HG03095 (cell line): ENCODE measurements at regions not wholly inside any gene's neighbourhood (a gene's known extent, or its start where the extent isn't known, plus 50 kb on each side); places are given as distances from the start of the nearest gene placed in this dataset.
"Not testable (repeated sequence)": the region's sequence is repeated elsewhere in the genome, so short reads cannot be mapped to it uniquely, and the experiment has no call there.

Experiments used
- ATAC-seq: cut with Tn5 transposase; IDR thresholded peaks from one replicate; pipeline ENCODE4 v1.9.1; 2021; ENCODE audit warnings: moderate library complexity; ENCODE audit not compliant: unreplicated experiment

DNA sequence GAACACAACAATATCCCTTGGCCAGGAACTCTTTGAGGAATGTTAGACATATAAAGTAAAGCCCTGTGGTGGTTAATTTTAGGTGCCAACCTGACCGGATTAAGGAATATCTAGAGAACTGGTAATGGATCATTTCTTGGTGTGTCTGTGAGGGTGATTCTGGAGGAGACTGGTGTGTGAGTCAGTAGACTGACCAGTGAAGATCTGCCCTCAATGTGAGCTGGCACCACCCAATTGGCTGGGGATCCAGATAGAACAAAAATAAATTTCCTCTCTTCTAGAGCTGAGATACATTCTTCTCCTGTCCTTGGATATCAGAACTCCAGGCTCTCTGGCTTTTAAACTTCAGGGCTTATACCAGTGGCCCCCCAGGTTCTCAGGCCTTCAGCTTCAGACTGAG lies 56.2 kb upstream of the TNPO1 start:
- no peak for ATAC-seq

DNA sequence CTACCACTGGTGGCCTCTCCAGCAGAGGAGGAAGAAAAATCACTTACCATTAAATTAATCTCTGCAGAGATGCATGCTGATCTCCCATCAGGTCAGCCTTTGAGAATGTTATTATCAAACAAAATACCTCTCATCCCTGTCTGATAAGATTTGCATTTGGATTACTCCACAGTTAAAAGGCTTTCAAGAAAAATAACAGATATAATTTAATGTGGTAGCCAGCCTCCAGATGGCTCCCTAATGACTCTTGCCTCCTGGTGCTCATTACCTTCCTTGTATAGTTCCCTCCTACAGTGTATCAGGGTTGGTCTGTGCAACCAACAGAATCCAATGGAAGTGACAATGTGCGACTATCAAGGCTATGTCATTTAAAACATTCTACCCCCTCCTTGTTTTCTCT lies 63.6 kb upstream of the TNPO1 start:
- no peak for ATAC-seq

DNA sequence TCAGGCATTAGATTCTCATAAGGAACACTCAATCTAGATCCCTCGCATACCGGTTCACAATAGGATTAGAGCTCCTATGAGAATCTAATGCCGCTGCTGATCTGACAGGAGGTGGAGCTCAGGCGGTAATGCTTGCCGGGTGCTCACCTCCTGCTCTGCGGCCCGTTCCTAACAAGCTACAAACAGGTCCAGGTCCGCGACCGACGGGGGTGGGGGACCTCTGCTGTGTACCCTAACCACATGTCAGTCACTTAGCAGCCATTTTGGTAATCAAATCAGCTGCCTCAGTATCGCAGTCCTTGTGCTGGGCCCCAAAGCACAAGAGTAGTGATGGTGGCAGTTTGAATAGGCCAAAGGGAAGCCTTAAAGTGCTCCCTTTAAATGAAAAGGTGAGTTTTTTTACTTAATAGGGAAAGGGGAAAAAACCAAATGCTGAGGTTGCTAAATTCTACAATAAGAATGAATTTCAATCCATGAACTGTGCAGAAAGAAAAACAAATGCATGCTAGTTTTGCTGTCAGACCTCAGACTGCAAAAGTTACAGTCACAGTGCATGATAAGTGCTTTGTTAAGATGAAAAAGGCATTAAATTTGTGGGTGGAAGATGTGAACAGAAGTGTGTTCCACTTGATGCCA lies 67.0 kb upstream of the TNPO1 start:
- ATAC-seq = no peak

DNA sequence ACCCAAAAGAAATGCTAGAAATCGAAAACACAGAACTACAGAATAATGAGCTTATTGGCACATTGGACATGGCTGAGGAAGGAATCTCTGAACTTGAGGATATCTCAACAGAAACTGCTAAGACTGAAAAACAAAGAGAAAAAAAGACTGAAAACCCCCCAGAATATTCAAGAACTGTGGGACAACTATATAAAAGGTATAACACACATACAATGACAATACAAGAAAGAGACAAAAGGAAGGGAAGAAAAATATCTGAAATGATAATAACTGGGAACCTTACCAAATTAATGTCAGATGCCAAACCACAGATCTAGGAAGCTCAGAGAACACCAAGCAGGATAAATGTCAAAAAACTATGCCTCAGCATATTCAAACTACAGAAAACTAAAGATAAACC lies 68.6 kb upstream of the TNPO1 start:
- ATAC-seq = no peak

DNA sequence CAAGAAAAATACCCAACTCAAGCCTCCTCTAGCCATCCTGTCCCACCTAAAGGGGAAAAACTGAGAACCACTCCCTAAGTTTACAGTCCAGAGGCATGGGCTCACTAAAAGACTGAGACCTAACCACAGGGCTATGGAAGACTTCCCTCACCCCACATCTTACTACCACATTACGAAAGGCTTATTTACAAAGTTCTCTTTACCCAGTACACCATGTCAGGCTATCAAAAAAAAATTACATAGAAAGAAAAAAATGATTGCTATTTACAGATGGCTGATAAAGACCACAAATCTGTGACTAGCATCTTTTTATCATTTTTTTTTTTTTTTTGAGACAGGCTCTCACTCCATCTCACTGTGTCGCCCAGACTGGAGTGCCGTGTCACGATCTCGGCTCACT lies 69.7 kb upstream of the TNPO1 start:
- no peak for ATAC-seq

DNA sequence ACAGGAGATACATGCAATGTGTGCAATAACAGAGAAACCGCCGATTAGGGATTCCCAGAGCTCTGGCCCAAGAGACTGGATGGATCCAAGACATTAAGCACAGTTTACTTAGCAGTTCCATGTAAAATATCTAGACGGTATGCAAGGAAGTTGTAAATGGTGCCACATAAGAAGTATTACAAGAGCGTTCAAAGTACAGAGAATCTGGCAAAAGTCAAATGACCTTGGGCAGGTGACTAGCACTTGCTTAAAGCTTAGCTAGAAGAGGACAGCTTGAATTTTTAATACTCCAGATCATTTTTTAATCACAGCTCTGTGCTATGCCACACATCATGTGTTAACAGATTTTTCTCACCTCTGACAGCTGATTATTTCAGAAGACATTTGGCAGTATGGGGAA lies 72.3 kb upstream of the TNPO1 start:
- ATAC-seq = no peak

DNA sequence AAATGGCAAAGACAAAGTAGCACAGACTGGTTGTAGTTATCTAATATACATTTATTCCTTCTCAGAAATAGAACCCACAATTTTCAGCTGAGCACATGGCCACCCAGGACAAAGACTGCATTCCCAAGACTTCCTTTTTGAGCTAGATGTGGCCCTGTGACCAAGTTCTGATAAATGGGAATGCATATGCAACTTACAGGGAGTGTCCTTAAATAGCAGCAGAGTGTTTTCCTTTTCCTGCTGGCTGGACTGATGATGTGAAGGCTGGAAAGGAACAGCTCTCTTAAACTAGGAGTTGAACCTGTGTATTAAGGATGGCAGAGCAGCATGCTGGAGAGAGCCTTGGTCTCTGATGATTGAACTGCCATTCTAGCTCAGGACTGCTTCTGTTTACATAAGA lies 74.7 kb upstream of the TNPO1 start:
- ATAC-seq = no peak

DNA sequence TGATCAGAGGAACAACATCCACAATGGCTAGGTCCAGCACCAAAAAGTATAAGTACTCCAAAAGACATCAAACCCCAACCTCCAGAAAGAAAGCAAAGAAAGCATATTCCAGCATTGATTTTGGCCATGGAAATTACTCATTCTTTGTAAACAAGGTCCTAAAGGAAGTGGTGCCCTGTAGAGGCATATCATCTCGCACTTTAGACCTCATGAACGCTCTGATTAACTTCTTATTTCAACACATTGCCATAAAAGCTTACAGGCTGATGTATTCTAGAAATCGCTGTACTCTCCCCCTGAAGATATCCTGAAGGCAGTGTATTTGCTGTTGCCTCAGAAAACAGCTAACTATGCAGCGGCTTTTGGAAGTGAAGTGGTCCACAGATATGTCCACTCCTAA lies 82.7 kb upstream of the TNPO1 start:
- no peak for ATAC-seq

DNA sequence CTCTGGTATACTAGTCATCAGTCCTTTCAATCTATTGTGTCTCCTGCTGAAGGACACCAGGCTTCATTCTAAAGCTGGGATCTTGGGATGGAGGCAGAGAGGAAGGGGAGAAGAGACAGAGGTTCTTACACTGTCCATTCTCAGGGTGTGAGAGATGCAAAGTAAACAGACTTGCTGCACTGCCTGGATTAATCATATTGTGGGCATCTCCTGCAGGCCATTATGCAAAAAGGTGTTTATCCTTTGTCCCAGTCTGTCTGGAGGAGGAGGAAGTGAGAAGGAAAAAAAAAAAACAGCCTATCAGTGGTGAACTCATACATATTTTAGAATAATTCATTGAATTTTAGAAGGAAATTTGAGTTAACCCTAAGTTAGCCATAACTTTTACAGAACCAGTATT lies 92.9 kb upstream of the TNPO1 start:
- no peak for ATAC-seq

DNA sequence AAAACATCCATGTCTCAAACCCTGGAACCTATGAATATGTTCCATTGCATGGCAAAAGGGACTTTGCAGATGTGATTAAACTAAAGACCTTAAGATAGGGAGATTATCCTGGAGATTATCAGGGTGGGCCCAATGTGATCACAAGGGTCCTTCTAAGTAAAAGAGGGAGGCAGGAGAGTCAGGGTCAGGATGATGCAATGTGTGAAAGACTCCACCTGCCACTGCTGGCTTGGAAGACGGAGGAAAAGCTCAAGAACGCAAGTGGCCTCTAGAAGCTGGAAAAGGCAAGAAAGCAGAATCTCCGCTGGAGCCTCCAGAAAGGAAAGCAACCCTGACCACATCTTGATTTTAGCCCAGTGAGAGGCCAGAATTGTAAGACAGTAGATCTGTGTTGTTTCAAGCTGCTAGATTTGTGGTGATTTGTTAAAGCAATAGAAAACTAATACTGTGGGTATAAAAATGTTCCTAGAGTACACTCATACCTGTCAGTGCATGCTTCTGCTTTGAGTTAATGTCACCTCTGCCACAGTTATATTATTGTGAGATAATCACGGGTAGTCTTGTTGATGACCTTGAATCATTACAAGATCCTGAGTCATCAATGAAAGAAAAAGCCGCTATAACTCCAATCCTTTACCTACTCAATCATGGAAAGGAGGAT lies 93.5 kb upstream of the TNPO1 start:
- ATAC-seq = no peak

DNA sequence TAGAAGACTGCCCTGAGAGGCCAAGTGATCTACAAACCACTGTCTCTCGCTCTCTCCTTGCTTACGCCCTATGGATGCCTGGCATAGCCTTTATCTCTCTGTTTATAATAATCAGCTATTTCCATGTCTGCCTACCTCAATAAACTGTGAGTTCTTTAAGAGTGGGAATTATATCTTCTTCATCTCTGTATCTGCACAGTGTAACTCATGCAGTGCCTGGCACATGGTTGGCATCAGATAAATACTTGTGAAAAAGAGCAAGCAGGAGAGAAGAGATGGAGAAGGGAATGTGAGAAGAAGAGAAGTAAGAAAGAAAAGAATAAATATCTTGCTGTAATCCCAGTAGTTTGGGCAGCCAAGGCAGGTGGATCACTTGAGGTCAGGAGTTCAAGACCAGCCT lies 94.6 kb upstream of the TNPO1 start:
- no peak for ATAC-seq

DNA sequence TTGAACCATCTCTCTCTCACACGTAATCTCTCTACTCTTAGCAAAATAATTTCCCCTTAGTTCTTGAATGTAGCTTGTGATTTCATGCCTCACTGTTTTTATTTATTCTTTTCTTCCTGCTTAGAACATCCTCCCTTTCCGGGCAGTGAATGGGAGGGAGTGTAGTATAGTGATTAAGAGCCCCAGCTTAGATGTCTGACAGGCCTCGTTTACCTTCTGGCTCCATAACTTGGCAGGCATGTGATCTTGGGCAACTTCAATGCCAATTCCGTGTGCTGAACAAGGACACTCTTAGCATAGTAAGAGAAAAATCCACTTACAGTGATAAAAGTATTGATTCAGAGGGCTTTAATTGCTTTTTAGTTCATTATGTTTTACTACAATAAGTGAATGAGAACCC lies 96.3 kb upstream of the TNPO1 start:
- ATAC-seq = no peak

DNA sequence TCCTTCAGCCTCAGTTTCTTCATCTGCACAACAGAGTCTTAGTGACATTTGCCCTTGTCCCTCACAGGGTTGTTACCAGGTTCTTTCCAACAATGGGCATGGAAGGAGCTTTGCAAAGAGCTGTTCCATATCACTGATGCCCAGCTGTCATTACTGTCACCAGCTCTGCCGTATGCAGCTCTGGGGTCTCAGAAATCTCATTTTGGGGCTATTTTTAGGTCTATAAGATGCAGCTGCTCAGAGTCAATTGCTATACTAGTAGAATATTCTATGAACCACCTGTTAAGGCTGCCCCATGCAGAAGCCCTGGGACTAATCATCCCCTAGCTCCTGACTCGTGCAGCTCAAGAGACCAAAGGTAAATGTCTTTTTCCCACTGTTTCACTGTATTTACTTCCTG lies 105.1 kb upstream of the TNPO1 start:
- no peak for ATAC-seq

DNA sequence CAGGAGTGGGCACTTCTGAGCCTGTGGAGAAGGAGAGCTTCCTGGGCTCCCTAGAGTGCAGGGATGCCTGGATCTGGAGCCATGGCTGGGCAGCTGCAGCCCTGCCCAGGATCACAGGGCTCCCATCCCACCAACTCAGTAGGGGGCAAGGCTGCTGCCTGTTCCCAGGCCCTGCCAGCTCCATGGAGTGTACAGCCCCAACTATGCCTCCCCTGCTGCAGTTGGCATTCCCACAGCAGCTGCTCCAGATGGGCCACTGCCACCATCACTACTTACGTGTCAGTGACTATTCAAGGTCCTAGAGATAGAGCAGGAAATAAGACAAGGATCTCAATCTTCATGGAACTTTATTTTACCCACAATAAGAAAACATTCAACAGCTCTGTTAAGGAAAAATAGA lies 107.1 kb upstream of the TNPO1 start:
- no peak for ATAC-seq

DNA sequence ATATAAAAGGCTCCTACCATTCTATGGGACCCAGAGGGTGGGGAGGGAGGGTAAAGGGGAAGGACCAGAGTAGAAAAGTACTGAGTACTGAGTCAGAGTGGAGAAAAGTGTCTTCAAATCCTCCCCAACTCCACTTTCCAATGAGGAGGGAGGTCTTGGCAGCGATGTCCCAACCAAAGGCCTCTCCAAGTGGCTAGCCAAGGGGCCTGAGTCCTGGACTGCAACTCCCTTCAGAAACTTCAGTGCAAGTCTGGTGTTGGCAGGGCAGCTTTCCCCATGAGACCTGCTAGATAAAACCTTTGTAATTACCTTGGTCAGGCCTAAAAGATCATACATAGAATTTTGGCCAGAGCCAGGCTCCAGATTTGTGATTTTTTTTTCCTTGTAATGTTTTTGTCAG lies 111.3 kb upstream of the TNPO1 start:
- no peak for ATAC-seq

DNA sequence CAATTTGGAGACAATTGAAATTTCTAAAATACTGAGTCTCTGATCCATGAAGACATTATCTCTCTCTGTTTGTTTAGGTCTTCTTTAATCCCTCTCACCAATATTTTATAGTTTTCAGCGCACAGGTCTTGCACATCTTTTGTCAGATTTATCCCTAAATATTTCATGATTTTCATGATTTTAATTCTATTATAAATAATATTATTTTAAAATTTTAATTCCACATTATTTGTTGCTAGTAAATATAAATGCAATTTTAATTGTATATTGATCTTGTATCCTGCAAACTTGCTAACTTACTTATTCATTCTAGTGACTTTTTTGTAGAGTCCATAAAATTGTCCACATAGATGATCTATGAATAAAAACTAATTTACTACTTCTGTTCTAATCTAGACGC lies 112.6 kb upstream of the TNPO1 start:
- no peak for ATAC-seq

DNA sequence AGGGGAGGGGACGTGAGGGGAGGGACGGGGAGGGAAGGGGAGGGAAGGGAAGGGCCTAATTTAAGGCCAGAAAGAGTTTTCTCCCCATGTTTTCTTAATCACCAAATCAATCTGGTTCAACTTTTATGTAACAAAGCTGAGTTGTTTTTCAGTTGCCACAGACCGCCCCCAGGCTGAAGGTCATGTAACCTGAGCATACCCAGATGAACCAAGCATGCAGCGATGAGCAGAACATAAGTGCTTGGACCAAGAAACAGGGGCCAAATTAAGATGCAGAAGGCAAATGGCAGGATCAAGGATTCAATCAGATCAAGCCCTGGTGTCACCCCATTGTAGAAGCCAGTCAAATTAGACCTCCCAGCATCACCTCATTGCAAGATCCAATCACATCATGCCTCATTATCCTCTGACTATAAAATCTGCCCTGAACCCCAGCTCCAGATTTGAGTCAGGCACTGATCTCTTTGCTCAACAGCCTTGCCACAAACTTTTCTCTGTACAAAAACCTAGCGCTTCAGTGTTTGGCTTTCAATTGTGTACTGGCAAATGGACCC lies 113.5 kb upstream of the TNPO1 start:
- ATAC-seq = no peak

DNA sequence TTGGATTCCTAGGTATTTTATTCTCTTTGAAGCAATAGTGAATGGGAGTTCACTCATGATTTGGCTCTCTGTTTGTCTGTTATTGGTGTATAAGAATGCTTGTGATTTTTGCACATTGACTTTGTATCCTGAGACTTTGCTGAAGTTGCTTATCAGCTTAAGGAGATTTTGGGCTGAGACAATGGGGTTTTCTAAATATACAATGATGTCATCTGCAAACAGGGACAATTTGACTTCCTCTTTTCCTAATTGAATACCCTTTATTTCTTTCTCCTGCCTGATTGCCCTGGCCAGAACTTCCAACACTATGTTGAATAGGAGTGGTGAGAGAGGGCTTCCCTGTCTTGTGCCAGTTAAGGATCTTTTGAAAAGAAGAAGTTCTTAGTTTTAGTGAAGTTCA lies 114.4 kb upstream of the TNPO1 start:
- not testable (repeated sequence) for ATAC-seq

DNA sequence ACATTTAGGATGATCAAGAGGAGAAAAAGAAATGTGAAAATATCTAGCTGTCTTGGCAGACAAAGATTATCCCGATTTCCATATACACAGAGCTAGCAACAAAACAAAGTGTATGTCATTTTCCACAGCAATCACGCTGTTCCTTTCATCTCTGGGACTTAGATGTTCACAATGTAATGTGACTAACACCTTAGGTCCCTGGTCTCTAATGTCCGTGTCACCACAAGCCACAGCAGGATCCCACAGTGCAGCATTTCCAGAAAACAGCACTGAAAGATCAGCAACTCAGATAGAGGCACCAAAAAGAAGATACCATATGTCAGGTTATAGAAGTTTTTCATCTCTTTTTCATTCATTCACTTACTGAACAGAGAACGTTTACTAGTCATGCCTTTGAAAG lies 118.0 kb upstream of the TNPO1 start:
- no peak for ATAC-seq

DNA sequence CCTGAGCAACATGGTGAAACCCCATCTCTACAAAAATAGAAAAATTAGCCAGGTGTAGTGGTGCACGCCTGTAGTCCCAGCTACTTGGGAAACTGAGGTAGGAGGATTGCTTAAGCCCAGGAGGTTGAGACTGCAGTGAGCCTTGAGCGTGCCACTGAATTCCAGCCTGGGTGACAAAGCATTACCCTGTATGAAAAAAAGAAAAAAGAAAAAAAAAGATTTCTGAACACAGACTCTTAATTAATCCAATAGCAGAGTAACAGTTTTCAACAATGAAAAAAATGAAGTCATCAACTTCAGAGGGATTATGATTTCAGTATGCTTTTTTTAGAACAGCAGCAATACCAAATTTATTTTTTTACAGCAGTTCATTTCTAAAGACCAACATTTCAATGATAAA lies 118.8 kb upstream of the TNPO1 start:
- no peak for ATAC-seq

DNA sequence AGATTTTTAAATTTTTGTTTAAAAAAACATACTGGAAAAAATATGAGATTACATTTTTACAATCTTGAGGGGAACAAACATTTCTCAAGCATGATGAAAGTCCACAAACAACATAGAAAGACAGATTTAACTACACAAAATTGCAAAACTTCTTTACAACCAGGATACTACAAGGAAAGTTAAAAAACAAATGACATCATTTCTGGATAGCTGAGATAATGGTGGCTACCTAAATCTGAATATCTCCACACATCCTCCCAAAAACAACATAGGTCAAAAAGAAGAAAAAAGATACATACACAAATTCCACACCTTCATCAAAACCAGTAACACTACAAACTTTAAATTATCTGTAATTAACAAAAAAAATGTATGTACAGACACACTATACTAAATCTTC lies 120.8 kb upstream of the TNPO1 start:
- no peak for ATAC-seq

DNA sequence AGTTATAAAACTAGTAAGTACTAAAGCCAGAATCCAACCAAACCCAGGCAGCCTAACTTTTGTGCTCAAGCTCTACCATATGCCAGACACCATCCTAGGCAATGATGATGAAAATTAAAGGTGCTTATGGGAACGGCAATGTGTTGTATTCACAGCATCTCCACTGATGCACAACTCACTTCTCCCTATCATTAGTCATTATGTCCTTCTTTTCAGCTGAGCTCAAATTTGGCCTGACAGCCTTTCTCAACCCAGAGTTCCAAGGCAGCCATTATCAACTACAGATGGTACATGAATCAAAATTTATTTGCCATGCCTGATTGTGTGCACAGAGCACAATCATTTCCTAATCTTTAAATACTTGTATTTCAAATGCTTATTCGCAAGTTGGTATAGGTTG lies 121.6 kb upstream of the TNPO1 start:
- no peak for ATAC-seq
